HG02678 (cell line): ENCODE measurements at regions not wholly inside any gene's neighbourhood (a gene's known extent, or its start where the extent isn't known, plus 50 kb on each side); places are given as distances from the start of the nearest gene placed in this dataset.

ENCODE experiments used
- ATAC-seq: cut with Tn5 transposase; IDR thresholded peaks from one replicate; pipeline ENCODE4 v1.9.1; 2021; ENCODE audit warnings: mild to moderate bottlenecking, moderate library complexity; ENCODE audit not compliant: unreplicated experiment

DNA sequence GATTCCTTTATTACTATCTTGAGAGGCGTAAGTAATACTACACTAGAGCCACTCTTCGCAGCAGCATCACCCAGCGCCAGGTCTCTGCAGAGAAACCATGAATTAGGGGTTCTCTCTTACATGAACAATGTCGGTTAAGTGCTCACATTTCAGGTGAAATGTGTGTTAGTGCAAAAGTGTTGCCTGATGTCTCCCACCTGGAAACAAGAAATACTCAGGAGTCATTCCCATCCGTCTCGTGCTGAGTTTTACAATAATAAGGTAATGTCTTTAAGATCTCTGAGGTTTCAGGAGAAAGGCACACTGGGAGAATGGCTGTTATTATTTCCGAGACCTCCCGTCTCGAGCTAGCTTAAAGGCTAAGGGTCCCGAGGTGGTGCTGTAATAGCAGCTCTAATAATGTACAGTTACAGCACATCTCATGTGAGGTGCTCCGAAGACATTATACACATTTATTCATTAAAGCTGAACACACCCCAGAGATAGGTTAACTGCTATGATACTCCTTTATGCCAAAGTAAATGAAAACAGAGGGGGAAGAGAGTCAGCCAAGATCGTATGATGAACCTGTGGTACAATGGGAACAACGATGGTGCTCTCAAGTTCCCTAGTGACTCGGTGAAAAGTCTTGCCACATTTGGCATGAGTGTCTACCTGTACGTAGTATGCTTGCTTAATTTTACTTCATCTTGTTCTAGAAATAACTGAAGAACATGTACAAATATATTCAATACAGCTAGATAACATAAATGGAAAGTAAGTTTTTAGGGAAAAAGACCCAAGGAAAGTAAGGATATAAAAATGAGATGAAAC, 458.3 kb upstream of the CITED2 start:
- no peak for ATAC-seq

DNA sequence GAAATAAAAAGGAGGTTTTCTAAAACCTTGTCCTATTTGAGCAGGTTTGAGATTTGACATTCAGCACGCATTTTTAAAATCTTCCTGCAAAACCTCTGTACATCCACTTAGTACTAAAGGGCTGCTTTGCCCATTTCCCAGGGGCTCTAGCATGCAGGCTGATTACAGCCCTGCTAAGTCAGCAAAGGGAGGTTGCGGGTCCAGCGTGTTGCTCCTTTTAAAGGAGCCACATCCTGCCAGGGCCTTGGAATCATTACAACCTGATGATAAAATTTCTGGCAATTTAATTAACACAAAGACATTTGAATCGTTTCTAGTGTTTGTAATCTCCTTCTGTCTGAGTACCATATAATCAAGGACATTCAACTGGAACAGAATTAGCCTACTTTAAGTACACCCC, 455.1 kb upstream of the CITED2 start:
- no peak for ATAC-seq

DNA sequence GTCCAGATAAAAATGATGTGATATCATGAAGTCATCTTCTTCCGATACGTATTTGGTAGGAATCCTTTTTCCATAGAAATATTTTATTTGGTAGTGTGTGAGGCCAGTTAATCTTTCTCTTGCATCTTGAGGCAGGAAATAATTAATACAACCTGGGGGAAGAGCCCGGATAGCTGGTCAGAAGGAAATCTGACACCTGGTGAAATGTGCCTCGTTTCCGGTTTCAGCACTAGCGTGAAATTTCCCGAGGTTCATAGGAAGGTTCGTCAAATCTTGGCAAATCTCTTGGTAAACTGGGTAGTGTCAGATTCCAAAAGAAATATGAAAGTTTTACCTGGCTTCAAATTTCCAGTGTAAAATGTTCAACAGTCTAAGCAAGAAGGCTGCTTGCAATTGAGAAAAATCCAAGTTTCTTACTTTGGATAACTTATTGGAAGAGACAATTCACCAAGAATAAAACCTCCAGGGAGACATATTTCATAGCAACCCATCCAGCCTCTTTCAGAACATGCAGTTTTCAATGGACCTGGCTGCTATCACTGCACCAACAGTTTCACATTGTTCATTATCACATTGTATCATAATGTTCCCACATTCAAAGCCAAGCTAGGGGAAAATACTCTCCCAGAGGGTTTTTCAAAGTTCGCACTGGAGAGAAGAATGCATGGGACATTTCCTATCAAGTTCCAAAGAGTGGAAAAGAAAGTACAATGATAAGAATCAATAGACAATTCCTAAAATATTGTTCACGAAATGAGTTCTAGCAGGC, 454.5 kb upstream of the CITED2 start:
- ATAC-seq, result no peak

DNA sequence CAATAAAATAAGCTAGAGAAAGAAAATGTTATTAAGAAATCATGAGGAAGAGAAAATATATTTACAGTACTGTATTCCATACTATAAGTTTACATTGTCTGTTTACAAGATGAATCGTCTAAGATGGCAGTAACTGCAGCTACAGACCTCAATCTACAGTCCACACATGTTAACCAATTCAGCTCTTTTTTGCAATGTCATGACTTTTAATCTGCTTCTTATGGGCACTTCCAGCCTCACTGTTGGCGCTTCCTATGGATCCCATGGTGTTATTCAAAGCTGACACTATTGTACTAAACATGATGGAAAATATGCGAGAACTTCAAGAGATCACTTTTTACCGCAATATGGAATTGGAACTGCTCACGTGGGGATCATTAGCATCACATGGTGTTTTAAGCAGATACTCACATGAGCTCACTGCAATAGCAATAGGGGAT, 451.5 kb upstream of the CITED2 start:
- ATAC-seq, result no peak

DNA sequence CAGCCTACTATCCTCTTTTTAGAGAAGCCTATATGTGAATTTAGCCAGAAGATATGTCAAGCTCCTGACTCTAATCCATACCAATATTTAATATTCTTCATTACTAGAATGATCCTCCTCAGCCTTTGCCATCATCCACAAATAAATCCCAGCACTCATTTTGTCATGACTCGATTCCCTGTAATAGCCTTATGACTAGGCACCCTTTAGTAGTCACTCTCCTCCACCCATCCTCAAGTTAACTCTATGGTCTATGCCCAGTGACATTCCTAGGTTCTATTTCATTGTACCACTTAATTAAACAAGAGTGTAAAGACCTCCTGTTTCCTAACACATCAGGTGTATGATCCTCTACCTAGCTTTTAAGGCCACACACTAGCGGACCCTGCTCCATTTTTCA, 450.4 kb upstream of the CITED2 start:
- no peak for ATAC-seq

DNA sequence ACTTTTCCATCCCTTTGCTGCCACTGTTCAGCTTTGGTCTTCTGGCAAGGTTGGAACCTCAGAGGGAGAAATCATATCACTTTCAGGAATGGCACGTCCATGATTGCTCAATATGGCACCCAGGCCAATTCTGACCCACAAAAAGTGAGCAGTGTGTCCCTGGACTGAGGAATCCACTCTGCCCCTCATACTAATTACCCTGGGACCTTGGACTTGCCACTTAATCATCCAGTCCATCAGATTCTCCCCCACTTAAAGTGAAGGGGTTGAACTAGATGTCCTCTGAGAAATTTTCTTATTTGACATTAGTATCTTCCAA, 449.3 kb upstream of the CITED2 start:
- ATAC-seq, result no peak

DNA sequence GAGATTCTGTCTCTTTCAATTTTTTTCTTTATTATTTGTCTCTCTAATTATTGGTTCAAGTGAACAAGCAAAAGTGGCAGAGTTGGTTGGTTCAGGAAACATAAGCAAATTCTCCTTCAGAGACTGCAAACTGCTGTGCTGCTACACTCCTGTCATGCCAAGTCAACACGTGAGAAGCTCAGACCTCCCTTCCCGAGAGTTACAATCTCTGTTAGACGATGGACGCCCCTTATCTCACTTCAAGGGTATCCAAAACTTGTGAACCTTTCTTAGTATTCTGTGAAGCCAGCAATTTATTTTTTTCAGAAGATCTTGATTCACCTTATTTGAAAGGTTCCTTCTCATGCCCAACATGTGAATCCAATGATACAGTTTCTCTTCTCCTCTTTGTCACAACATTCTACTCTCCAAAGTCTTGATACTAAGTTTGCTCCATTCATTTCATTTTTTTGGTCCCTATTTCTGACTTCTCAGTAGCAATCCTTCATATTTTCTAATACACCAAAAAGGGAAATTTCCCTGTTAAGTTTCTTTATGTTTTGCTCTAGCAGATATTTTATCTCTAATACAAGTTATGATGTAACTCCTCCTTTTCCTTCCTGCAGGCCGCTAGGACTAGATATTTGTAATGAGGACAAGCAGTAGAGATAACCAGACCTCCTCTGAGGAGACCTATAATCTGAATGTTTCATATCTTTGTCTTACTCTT, 448.8 kb upstream of the CITED2 start:
- no peak for ATAC-seq

DNA sequence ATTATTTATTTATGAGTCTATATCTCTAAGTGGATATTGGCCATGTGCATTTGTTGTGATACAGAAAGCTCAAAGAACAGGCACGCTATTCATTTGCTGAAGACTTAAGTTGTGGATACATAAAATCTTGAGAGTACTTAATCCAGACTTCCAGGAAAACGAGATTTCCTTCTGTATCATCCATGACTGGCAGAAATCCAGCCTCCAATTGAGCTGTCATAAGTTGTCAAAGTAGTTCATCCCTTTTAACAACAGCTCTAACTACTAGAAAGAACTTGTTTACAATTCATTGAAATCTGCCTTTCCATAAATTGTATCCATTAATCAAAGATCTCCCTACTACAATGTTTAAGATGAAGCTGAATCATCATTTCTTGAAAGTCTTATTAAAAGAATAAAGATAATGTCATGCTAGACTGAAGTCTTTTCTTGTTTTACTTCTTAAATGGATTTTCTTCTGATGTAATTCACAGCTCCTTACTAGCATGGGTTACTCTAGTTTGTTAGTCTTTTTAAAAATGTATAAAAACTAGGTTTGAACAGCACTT, 447.3 kb upstream of the CITED2 start:
- no peak for ATAC-seq

DNA sequence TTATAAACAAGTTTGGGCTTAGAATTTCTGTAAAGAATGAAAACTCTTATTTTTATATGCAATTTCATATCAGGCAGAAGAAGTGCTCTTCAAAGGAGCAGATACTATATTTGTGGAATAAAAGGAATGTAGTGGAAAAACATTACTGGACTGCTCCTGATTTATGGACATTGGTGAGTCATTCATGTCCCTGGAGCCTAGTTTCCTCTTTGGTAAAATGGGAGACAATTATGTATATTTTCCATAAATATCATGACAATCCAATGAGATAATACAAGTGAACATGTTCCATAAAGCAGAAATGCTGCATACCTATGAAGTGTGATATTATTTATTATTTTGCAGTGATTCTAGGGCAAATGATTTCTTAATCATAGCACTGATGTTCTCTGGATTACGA, 445.8 kb upstream of the CITED2 start:
- ATAC-seq, result no peak

DNA sequence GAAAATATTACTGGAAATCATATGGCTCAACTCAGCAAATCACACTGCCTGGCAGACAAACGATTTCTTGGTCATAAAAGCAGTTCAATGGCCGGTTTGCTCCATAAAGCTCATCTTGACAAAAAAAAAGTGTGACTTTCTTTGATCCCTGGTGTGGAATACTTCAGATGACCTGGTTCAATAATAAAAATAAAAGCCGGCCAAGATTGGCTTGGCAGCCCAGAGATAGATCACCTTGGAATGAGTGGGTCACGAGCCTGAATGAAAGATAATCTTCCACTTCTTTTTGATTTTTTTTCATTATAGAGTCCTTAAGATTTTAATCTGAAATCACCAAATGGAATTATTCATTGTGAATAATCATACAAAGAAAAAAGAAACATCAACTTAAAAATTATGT, 445.3 kb upstream of the CITED2 start:
- no peak for ATAC-seq

DNA sequence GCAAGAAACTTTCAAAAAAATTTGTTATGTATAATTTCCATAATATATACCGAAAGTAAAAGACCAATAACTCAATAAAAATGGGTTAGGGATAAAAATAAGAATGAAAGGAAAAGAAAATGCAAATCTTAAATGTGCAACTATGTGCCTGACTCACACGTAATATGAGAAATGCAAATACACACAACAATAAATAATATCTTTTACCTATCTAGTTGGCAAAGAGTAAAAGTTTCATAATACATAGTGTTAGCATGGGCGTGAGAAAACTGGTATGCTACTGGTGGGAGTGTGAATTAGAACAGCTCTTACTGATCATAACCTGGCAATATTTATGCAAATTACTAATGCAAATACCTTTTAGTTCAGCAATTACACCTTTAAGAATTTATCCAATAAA, 438.5 kb upstream of the CITED2 start:
- ATAC-seq, result no peak

DNA sequence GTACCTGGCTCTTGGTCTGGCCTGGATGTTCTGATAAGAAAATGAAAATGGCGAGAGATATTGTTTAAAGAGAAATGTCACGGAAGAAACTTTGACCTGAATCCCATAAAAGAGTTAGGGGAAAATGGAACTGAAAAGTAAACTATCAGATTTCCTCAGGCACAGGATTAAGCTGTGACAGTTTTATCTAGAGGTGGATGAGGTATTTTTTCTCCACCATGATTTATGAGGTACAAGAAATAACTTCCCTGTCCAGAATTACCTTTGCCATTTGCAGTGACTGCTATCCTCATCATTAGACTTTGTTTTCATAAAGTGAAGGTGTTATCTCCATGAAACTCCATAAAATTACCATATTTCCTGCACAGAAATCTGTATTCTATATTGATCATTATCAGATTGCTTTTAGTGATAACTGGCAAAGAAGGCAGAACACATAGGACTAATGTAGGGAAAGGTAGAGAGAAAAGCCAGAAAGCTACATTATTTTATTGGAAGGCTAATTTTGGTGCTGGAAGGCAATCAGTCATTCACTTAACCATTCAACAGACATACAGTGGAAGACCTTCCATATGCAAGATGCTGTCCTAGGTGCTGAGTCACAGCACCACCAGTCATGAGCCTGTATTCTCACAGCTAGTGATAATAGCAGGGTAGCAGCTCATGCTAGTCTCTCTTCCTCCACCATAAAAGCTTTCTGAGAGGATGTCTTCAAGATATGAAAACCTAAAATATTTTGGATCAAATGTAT, 427.3 kb upstream of the CITED2 start:
- ATAC-seq, result no peak

DNA sequence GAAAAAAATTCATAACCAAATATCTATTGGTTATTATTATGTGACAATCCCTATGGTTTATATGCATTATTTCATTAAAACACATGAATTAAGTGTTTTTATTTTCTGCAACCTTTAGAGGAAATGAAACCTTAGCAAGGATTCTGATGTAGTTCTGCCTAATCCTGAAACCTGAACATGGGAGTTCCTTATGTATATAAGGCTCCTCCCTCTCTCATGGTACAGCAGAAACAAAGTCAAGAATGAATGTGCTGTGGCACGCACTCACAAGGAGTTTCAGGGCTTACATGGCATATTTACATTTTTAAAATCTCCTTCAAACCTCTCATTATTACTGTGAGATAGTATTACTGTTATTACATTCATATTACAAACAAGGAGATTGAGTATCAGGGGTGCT, 426.4 kb upstream of the CITED2 start:
- peak; percentile 75 for ATAC-seq

DNA sequence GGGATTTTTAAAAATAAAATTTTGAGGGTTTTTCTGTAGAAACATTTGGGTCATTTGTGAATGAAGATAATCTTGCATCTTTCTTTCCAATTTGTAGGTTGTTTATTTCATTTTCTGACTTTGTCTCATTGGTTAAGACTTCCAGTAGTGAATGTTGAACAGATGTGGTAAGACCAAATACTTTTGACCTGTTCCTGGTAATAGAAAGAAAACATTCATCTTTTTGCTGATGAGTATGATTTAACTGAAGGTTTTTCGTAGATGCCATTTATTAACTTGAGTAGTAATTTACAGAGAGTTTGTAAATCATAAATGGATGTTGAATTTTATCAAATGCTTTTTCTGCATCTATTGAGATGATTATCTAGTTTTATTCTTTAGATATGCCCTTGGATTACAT, 416.1 kb upstream of the CITED2 start:
- no peak for ATAC-seq

DNA sequence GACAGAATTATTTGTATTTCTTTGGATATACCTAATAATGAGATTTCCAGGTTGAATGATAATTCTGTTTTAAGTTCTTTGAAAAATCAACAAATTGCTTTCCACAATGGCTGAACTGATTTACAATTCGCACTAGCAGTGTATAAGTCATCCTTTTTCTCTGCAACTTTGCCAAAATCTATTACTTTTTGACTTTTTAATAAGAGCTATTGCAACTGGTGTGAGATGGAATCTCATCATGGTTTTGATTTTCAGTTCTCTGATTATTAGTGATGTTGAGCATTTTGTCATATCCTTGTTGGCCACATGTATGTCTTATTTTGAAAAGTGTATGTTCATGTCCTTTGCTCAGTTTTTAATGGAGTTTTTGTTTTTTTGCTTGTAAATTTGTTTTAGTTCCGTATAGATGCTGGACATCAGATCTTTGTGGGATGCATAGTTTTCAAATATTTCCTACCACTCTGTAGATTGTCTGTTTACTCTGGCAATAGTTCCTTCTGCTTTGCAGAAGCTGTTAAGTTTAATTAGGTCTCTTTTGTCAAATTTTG, 409.8 kb upstream of the CITED2 start:
- no peak for ATAC-seq

DNA sequence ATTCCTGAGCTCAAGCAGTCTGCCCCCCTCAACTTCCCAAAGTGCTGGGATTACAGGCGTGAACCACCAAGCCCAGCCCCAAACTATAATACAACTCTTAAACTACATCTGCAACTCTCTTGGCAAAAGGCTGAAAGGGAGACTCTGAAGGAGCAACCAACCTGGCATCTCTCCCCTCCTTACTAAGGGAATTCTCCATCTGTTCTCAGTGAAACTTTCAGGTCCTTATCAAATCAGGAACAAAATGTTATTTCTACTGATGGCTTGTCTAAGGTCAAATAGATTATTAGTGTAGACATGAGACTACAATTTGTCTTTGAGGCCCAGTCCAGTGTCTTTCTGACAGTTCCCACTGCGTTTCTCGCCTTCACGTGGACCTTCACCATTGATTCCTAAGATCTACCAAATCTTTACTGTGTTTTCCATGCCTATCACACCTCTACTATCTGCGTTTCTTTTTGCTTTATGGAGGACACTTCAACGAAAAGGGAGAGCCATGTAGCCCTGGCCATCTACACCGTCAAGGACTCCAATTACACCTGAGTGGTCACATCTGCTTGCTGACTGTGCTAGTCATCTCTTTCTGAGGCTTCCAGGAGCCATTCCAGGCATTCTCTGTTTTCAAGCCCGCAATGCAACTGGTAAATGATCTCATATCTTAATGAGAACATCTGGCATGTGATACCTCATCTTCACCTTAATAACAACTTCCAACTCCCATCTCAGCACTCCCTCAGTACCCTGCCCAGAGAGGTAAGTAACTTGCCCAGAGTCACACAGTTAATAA, 405.7 kb upstream of the CITED2 start:
- no peak for ATAC-seq

DNA sequence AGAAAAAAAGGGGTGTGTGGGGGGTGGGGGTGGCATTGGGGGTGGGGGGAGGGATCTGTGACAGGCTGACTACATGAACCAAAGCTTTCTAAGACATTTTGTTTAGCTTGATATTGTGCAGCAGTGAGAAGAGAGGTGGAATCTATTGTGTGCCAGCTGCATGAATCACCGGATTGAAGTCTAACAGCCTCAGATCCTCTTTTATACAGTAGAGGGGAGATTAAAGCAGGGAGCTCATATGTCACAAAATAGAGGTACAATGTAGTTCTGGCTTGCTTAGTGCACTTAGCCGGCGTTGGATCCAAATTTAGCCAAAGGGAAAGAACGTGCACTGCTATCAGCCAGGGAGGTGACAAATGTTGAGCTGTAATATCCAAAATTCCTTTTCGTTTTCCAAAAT, 404.2 kb upstream of the CITED2 start:
- no peak for ATAC-seq

DNA sequence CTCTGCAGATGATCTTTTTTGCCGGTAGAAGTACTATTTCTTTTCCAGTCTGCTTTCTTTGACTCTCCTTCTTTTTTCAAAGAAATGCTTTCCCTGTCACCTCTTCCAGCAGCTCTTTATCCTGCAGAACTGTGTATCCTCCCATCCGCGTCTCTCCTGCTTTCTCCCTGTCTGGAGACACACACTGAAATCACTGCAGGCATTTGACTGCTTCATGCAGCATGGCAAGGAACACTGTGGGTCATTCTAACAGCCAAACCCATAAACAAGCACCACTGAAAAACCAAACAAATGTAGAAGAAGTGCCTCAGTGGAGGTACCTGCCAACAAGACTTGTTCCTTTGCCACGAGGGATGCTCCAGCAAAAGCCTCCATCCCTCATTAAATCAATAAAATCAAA, 403.7 kb upstream of the CITED2 start:
- no peak for ATAC-seq

DNA sequence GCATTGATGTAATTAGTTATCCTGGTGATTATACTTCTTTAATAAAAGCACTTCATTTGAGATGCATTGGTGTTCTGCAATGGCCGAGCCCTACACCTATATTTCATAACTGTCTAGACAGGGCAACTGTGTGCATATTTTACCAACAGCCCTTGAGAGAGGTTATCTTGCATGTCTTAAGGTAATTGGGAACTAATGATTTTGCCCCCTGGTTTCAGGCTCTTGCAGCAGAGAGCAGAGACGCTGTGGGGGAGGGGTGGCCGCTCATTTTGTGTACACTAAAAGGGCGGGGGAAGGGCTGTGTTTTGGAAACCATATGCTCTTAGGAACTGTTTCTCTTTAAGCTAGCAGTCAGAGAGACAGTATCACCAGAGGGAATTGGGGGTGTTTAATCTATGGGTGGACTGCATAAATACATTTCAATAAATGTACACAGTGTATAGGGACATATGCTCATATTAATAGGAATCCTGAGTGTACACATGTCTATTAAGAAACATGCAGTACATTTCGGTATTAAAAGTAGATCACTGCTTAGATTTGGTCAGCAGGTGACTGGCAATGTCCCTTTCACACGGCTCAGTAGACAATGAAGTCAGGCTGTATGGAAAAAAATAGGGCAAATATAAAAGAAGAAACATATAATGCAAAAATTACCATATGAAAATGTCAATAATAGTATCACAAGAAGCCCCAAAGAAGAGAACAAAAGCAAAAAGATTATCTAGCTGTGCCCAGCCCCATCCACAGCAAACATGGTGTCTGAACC, 402.9 kb upstream of the CITED2 start:
- ATAC-seq, result no peak
